Keratinocyte (primary cell): ENCODE measurements at regions not wholly inside any gene's neighbourhood (a gene's known extent, or its start where the extent isn't known, plus 50 kb on each side); places are given as distances from the start of the nearest gene placed in this dataset.

Source experiments
- DNase-seq: peaks from one replicate; pipeline ENCODE4 v3.0.0-alpha.2; 2011; ENCODE audit warnings: low read depth, missing footprints, low spot score
- FAIRE-seq: peaks from 2 replicates; lab custom pipeline; 2011; peaks lifted over from hg19 to GRCh38; lab: Jason Lieb, UNC
- H2AFZ ChIP-seq: 2 replicates; pipeline ENCODE4 v1.6.0; 2012; ENCODE audit warnings: low read length, control low read depth, inconsistent platforms; ENCODE audit not compliant: control insufficient read depth
- H3K27ac ChIP-seq: 2 replicates; pipeline ENCODE4 v1.5.1; 2011; ENCODE audit warnings: low read length; ENCODE audit not compliant: control insufficient read depth, insufficient read depth
- H3K27me3 ChIP-seq: 3 replicates; pipeline ENCODE4 v1.6.0; 2011; ENCODE audit warnings: low read length; ENCODE audit not compliant: control insufficient read depth, insufficient read depth; ENCODE audit errors: extremely low read depth
- H3K36me3 ChIP-seq, 2 experiments: 2 replicates in 1 of 2; 3 replicates in 1 of 2; pipeline ENCODE4 v1.5.1; 2011; ENCODE audit warnings: low read length in 2 of 2, mild to moderate bottlenecking in 1 of 2; ENCODE audit not compliant: control insufficient read depth in 2 of 2, insufficient read depth in 2 of 2; ENCODE audit errors: extremely low read depth in 1 of 2
- H3K4me1 ChIP-seq: 3 replicates; pipeline ENCODE4 v1.5.1; 2011; ENCODE audit warnings: low read length; ENCODE audit not compliant: control insufficient read depth, insufficient read depth; ENCODE audit errors: extremely low read depth
- H3K4me2 ChIP-seq: 3 replicates; pipeline ENCODE4 v1.6.0; 2011; ENCODE audit warnings: low read depth, low read length; ENCODE audit not compliant: control insufficient read depth, insufficient read depth; ENCODE audit errors: extremely low read depth
- H3K4me3 ChIP-seq, 3 experiments: fragments of 200-600 bp in 1 of 3; sonication (generic) in 1 of 3; 2 replicates in 2 of 3; 3 replicates in 1 of 3; pipeline ENCODE4 v1.5.1; 2011 to 2016; ENCODE audit warnings: low read length in 3 of 3, mild to moderate bottlenecking in 3 of 3, control low read depth in 2 of 3, inconsistent platforms in 1 of 3, low read depth in 1 of 3, mixed read lengths in 1 of 3, mixed run types in 1 of 3, moderate library complexity in 1 of 3; ENCODE audit not compliant: control insufficient read depth in 2 of 3, insufficient read depth in 2 of 3; ENCODE audit errors: extremely low read depth in 1 of 3
- H3K79me2 ChIP-seq: 2 replicates; pipeline ENCODE4 v1.6.0; 2012; ENCODE audit warnings: low read length; ENCODE audit not compliant: control insufficient read depth, insufficient read depth
- H3K9ac ChIP-seq: 3 replicates; pipeline ENCODE4 v1.6.0; 2011; ENCODE audit warnings: low read length; ENCODE audit not compliant: control insufficient read depth, insufficient read depth; ENCODE audit errors: extremely low read depth
- H3K9me1 ChIP-seq: 3 replicates; pipeline ENCODE4 v1.6.0; 2011; ENCODE audit warnings: low read length; ENCODE audit not compliant: control insufficient read depth, insufficient read depth; ENCODE audit errors: extremely low read depth
- H3K9me3 ChIP-seq: 2 replicates; pipeline ENCODE4 v1.5.1; 2012; ENCODE audit warnings: low read depth, low read length; ENCODE audit not compliant: control insufficient read depth
- H4K20me1 ChIP-seq: 3 replicates; pipeline ENCODE4 v1.6.0; 2011; ENCODE audit warnings: low read length; ENCODE audit not compliant: control insufficient read depth, insufficient read depth; ENCODE audit errors: extremely low read depth
- CTCF ChIP-seq, 3 experiments: IDR thresholded peaks in 1 of 3; conservative IDR thresholded peaks in 1 of 3; optimal IDR thresholded peaks in 1 of 3; 2 replicates in 2 of 3; 3 replicates in 1 of 3; pipeline versions ENCODE3 to v1.5.1; 2011; ENCODE audit warnings: low read length in 3 of 3, mild to moderate bottlenecking in 3 of 3, moderate library complexity in 2 of 3, control low read depth in 1 of 3, inconsistent platforms in 1 of 3; ENCODE audit not compliant: insufficient read depth in 2 of 3; ENCODE audit errors: extremely low read depth in 1 of 3
- EZH2 ChIP-seq: IDR thresholded peaks from one replicate; pipeline ENCODE4 v1.6.1; 2012; ENCODE audit warnings: inconsistent platforms, mild to moderate bottlenecking, low read length, moderate library complexity
- dilution Hi-C: fragments of 300-500 bp; cut with MboI; formaldehyde crosslinking; loops from one replicate; pipeline ENCODE4 v1.7.0; 2020; ENCODE audit warnings: low sequenced_read_pairs; ENCODE audit not compliant: extremely low pct_ligation_motif_present

GRCh38 chr2:146489386-146489785 lies 1355.4 kb upstream of the ACVR2A start:
- H2AFZ ChIP-seq, result no peak overlapping the region
- no peak overlapping the region for H3K4me2 ChIP-seq
- dilution Hi-C loops, result no loop called here
- H3K27ac ChIP-seq, result no peak overlapping the region
- no peaks in the 10 kb centered on the region for H4K20me1 ChIP-seq
- H3K9me1 ChIP-seq, result no peaks in the 10 kb centered on the region
- FAIRE-seq (no peak), DNase-seq (no peak)
- H3K4me1 ChIP-seq, result no peaks in the 10 kb centered on the region
- no peak overlapping the region for H3K9ac ChIP-seq
- H3K27me3 ChIP-seq, result no peaks in the 10 kb centered on the region
- no peak for TF ChIP-seq CTCF (optimal IDR thresholded peaks at IDR 0.05 in 1 of 3, IDR thresholded peaks at IDR 0.05 in 1 of 3, conservative IDR thresholded peaks at IDR 0.05 in 1 of 3; ENCODE audit: extremely low read depth in 1 of 3, insufficient read depth in 2 of 3, low read length in 3 of 3)
- no peak for TF ChIP-seq EZH2
- no peaks in the 10 kb centered on the region for H3K79me2 ChIP-seq
- no peak overlapping the region for H3K4me3 ChIP-seq
- H3K9me3 ChIP-seq, result no peaks in the 10 kb centered on the region
- H3K36me3 ChIP-seq, result no peaks in the 10 kb centered on the region

GRCh38 chr2:146481629-146482028 lies 1363.2 kb upstream of the ACVR2A start:
- Histone ChIP-seq H3K36me3 (no peaks in the 10 kb centered on the region), H3K9ac (no peak overlapping the region), H2AFZ (no peak overlapping the region), H4K20me1 (no peaks in the 10 kb centered on the region), H3K79me2 (no peaks in the 10 kb centered on the region), H3K4me2 (no peak overlapping the region), H3K27ac (no peak overlapping the region), H3K4me1 (no peaks in the 10 kb centered on the region), H3K4me3 (no peak overlapping the region), H3K9me3 (no peaks in the 10 kb centered on the region), H3K9me1 (no peaks in the 10 kb centered on the region), H3K27me3 (no peaks in the 10 kb centered on the region)
- no peak for DNase-seq
- TF ChIP-seq CTCF (optimal IDR thresholded peaks at IDR 0.05 in 1 of 3, IDR thresholded peaks at IDR 0.05 in 1 of 3, conservative IDR thresholded peaks at IDR 0.05 in 1 of 3; ENCODE audit: extremely low read depth in 1 of 3, insufficient read depth in 2 of 3, low read length in 3 of 3) (no peak), EZH2 (no peak)
- no peak for FAIRE-seq
- dilution Hi-C loops, result no loop called here
